Panc1 (cell line): ENCODE measurements at regions not wholly inside any gene's neighbourhood (a gene's known extent, or its start where the extent isn't known, plus 50 kb on each side); places are given as distances from the start of the nearest gene placed in this dataset.

Source experiments
- ATAC-seq: fragments of 200-7000 bp; cut with Tn5 transposase; 2 replicates; pipeline ENCODE4 v1.9.1; 2020; ENCODE audit warnings: mild to moderate bottlenecking, moderate library complexity
- BruUV-seq: library from RNA; stranded (reverse); fragments of 400-500 nt; replicated peaks from 2 replicates; lab custom pipeline; 2021; lab: Mats Ljungman, UMichigan
- CTCF ChIA-PET: fragments of 300-600 bp; sonication (Branson Sonifier 250); formaldehyde crosslinking; loops from one replicate; lab custom pipeline; 2022; ENCODE audit warnings: antibody characterized with exemption; lab: Charles Lee
- POLR2A ChIA-PET: fragments of 300-600 bp; sonication (Branson Sonifier 250); formaldehyde crosslinking; loops from one replicate; lab custom pipeline; 2022; ENCODE audit warnings: antibody characterized with exemption; lab: Charles Lee
- DNase-seq: peaks from one replicate; pipeline ENCODE4 v3.0.0-alpha.2; 2010; ENCODE audit warnings: low read depth, low spot score
- H3K27ac ChIP-seq: 2 replicates; pipeline ENCODE4 v1.5.1; 2011; ENCODE audit warnings: mild to moderate bottlenecking, low read length, inconsistent platforms
- H3K27me3 ChIP-seq: fragments of 200-500 bp; sonication (Bioruptor generic); 2 replicates; pipeline ENCODE4 v1.6.0; 2014; ENCODE audit warnings: low read length, inconsistent platforms; ENCODE audit not compliant: control insufficient read depth, insufficient read depth
- H3K36me3 ChIP-seq: fragments of 200-500 bp; sonication (Bioruptor generic); 2 replicates; pipeline ENCODE4 v1.5.1; 2014; ENCODE audit warnings: inconsistent platforms, mild to moderate bottlenecking, low read length, moderate library complexity; ENCODE audit not compliant: control insufficient read depth, insufficient read depth
- H3K4me1 ChIP-seq: 2 replicates; pipeline ENCODE4 v1.5.1; 2011; ENCODE audit warnings: inconsistent platforms, mild to moderate bottlenecking, low read length, moderate library complexity; ENCODE audit not compliant: control insufficient read depth, insufficient read depth
- H3K4me3 ChIP-seq, 2 experiments: 2 replicates each; pipeline ENCODE4 v1.5.1; 2011 to 2012; ENCODE audit warnings: low read depth in 2 of 2, low read length in 2 of 2, mild to moderate bottlenecking in 2 of 2, inconsistent platforms in 1 of 2, moderate library complexity in 1 of 2
- H3K9me3 ChIP-seq: fragments of 200-500 bp; sonication (Bioruptor generic); 2 replicates; pipeline ENCODE4 v1.5.1; 2014; ENCODE audit warnings: low read depth, mild to moderate bottlenecking, inconsistent platforms, low read length, moderate library complexity; ENCODE audit not compliant: control insufficient read depth, insufficient read depth
- CTCF ChIP-seq: fragments of 450-650 bp; IDR thresholded peaks from 2 replicates; pipeline ENCODE4 v1.5.1; 2017; ENCODE audit warnings: mild to moderate bottlenecking
- POLR2AphosphoS5 ChIP-seq: IDR thresholded peaks from 2 replicates; pipeline ENCODE4 v1.6.1; 2012; ENCODE audit warnings: mild to moderate bottlenecking, low read depth, low read length, moderate library complexity
- REST ChIP-seq, 2 experiments: IDR thresholded peaks; 2 replicates each; pipeline ENCODE4 v1.6.1; 2011 to 2012; ENCODE audit warnings: low read depth in 2 of 2, control low read depth in 1 of 2, low read length in 1 of 2, mild to moderate bottlenecking in 1 of 2, moderate library complexity in 1 of 2; ENCODE audit not compliant: insufficient read depth in 1 of 2
- SIN3A ChIP-seq: IDR thresholded peaks from 2 replicates; pipeline ENCODE4 v1.6.1; 2012; ENCODE audit warnings: low read depth, mild to moderate bottlenecking, low read length, moderate library complexity, borderline replicate concordance; ENCODE audit not compliant: insufficient read depth
- TCF7L2 ChIP-seq: IDR thresholded peaks from 2 replicates; pipeline ENCODE4 v1.6.1; 2011; ENCODE audit warnings: mild to moderate bottlenecking, low read depth, low read length, inconsistent platforms
- in situ Hi-C: cut with HindIII; loops from 2 replicates; pipeline ENCODE4 v1.10.0; 2016; ENCODE audit warnings: low sequenced_read_pairs, low pct_unique_long_range_greater_than_20kb
- intact Hi-C: fragments of 100-400 bp; cut with micrococcal nuclease; formaldehyde crosslinking; loops from one replicate; pipeline ENCODE4 v1.10.0; 2022; ENCODE audit not compliant: unreplicated experiment

DNA sequence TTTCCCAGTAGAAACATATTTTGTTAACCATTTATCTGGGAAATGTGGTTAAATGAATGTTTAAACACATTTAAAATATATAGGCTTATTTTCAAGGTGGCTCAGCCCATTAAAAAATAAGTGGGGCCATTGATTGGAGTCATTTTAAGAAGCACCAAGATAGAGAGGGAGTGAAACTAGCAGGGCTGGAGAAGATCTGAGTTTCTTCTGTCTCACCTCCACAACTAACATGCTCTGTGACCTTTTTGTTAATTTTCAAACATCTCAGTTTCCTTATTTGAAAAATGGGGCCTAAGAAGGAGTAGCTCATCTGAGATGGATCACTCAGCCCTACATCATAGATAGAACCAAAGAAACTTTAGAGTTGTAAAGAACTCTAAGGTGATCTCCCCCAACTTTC lies 254.8 kb downstream of the KCNS3 start:
- Histone ChIP-seq H3K4me3 (no peak overlapping the region), H3K4me1 (no peaks in the 10 kb centered on the region), H3K9me3 (no peaks in the 10 kb centered on the region), H3K27me3 (no peaks in the 10 kb centered on the region), H3K27ac (no peak overlapping the region), H3K36me3 (no peaks in the 10 kb centered on the region)
- DNase-seq (no peak), ATAC-seq (no peak)
- no TSS peak for BruUV-seq
- intact Hi-C loops (no loop called here), in situ Hi-C loops (no loop called here)
- CTCF ChIA-PET = no interaction called here
- POLR2A ChIA-PET = no interaction called here
- TF ChIP-seq CTCF (no peak), SIN3A (no peak), REST (IDR thresholded peaks at IDR 0.05; ENCODE audit: insufficient read depth in 1 of 2, low read depth in 2 of 2, low read length in 1 of 2) (no peak), TCF7L2 (no peak), POLR2AphosphoS5 (no peak)

DNA sequence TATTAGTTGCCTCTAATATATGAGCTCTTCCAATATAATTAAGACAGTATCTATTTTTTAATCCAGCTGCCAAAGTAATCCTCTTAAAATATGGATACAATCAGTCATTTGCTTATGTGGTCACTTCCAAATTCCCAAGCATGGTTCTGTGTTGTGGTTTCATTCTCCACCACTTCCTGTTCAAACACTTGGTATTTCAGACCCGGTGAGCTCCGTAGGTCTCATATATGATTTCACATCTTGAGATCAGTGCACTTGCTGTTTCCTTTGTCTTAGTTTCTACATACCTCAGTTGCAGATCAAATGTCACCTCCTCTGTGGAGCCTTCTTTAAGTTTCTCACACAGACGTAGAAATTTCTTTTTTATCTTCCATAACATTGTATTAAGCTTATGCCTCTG lies 254.2 kb downstream of the KCNS3 start:
- ATAC-seq = no peak

More for the DNA sequence above, 254.2 kb downstream of the KCNS3 start:
- CTCF ChIA-PET = no interaction called here
- no peak for DNase-seq
- H3K4me3 ChIP-seq = no peak overlapping the region
- H3K36me3 ChIP-seq = no peaks in the 10 kb centered on the region
- intact Hi-C loops (no loop called here), in situ Hi-C loops (no loop called here)
- BruUV-seq = no TSS peak
- H3K27me3 ChIP-seq = no peaks in the 10 kb centered on the region
- H3K27ac ChIP-seq = no peak overlapping the region
- POLR2A ChIA-PET = no interaction called here
- H3K9me3 ChIP-seq = no peaks in the 10 kb centered on the region
- TF ChIP-seq REST (IDR thresholded peaks at IDR 0.05; ENCODE audit: insufficient read depth in 1 of 2, low read depth in 2 of 2, low read length in 1 of 2) = no peak
- no peak for TF ChIP-seq POLR2AphosphoS5
- TF ChIP-seq SIN3A = no peak
- TF ChIP-seq CTCF = no peak
- TF ChIP-seq TCF7L2 = no peak
- no peaks in the 10 kb centered on the region for H3K4me1 ChIP-seq
